ENCODE measurements at regions not wholly inside any gene's neighbourhood (a gene's known extent, or its start where the extent isn't known, plus 50 kb on each side); places are given as distances from the start of the nearest gene placed in this dataset.

GRCh38 chr3:182393151-182393550 is 400.2 kb upstream of the ATP11B start:
- Histone ChIP-seq H3K27me3 (ENCODE audit: insufficient read depth, poor library complexity, severe bottlenecking) (no peaks in the 10 kb centered on the region), H3K4me3 (replicated peaks; ENCODE audit: insufficient read depth, low read length) (no peak overlapping the region), H3K27ac (replicated peaks) (no peak overlapping the region)
- TF ChIP-seq CTCF (IDR thresholded peaks at IDR 0.05; ENCODE audit: insufficient read depth, low read length) = no peak
- TF ChIP-seq GABPA (IDR thresholded peaks at IDR 0.05; ENCODE audit: low read depth) = no peak
- no peak for TF ChIP-seq POLR2AphosphoS5 (IDR thresholded peaks at IDR 0.05; ENCODE audit: low read depth)
- no peak for TF ChIP-seq SPI1 (IDR thresholded peaks at IDR 0.05; ENCODE audit: borderline replicate concordance, low read depth)
- no peak for TF ChIP-seq REST (IDR thresholded peaks at IDR 0.05; ENCODE audit: insufficient replicate concordance, low read depth)
- no peak for DNase-seq (ENCODE audit: low read depth in 1 of 2, low spot score in 1 of 2)

DNA sequence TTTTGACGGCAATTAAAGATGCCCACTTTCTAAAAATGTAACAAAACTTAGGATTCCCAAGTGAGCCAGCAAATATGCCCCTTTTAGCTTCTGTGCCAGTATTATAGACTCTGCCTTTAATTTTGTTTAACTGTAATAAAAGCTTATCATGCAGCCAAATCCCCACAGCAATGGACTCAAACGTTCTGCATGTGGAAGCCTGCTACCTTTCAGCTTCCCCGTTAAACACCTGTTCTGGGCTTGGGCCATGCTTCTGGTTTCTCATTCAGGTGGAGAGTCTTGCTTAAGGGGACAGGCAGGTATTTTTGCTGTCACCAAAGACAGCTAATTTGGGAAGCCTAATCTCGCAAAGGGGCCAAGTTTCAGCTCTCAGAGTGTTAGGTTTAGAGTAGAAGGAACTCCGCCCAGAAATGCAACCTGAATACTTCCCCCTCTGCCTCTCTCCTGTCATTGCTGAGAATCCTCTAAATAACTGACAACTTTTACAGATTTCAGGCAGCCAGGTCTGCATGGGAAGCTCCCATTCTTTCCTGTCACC is 399.4 kb upstream of the ATP11B start:
- TF ChIP-seq REST (IDR thresholded peaks at IDR 0.05; ENCODE audit: insufficient replicate concordance, low read depth) (no peak), POLR2AphosphoS5 (IDR thresholded peaks at IDR 0.05; ENCODE audit: low read depth) (no peak), CTCF (IDR thresholded peaks at IDR 0.05; ENCODE audit: insufficient read depth, low read length) (no peak), GABPA (IDR thresholded peaks at IDR 0.05; ENCODE audit: low read depth) (no peak), SPI1 (IDR thresholded peaks at IDR 0.05; ENCODE audit: borderline replicate concordance, low read depth) (no peak)
- Histone ChIP-seq H3K4me3 (replicated peaks; ENCODE audit: insufficient read depth, low read length) (no peak overlapping the region), H3K27me3 (ENCODE audit: insufficient read depth, poor library complexity, severe bottlenecking) (no peaks in the 10 kb centered on the region), H3K27ac (replicated peaks) (no peak overlapping the region)
- no peak for DNase-seq (ENCODE audit: low read depth in 1 of 2, low spot score in 1 of 2)

DNA sequence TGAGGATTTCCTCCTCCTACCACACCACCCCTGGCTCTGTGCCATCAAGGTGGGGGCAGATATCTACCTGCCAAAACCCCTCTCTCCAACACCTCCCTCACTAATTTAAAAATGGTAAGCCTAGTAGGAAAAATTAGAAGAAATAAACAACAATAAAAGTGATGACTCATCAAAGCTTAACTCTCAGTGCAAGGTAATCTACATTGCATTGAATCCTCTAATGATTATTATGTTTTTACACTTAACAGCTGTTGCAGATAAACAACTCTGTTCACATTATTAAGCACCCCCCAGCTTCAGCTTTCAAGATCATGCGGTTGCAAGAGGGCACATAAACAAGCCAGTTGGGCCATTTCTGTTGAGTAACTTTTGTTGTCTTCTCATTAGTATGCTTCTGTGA is 396.1 kb upstream of the ATP11B start:
- H3K27me3 ChIP-seq (ENCODE audit: insufficient read depth, poor library complexity, severe bottlenecking) = no peaks in the 10 kb centered on the region
- no peak for DNase-seq (ENCODE audit: low read depth in 1 of 2, low spot score in 1 of 2)
- H3K27ac ChIP-seq (replicated peaks) = no peak overlapping the region
- H3K4me3 ChIP-seq (replicated peaks; ENCODE audit: insufficient read depth, low read length) = no peak overlapping the region
- TF ChIP-seq REST (IDR thresholded peaks at IDR 0.05; ENCODE audit: insufficient replicate concordance, low read depth) = no peak

All from HL-60 (cell line).